ENCODE measurements at regions not wholly inside any gene's neighbourhood (a gene's known extent, or its start where the extent isn't known, plus 50 kb on each side); places are given as distances from the start of the nearest gene placed in this dataset.

DNA sequence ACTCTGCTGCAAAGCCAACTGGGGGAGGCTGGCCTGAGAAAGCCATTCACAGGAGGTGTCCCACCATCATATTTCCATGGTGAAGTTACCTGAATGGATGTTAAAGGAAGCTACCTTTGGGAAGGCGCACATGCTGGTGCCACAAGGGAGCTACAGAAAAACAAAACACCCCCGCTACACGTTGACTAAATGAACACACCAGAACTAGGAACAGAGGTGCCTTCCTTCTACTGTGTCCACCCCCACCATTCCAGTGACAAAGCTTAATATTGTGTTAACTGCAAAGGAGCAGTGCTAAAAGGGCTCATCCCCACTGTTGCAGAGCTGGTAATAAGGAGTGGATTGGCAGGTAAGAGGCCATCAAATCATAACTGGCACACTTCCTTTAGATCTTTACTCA lies 420.0 kb upstream of the PODXL start:
- TF ChIP-seq, protein P1, sequence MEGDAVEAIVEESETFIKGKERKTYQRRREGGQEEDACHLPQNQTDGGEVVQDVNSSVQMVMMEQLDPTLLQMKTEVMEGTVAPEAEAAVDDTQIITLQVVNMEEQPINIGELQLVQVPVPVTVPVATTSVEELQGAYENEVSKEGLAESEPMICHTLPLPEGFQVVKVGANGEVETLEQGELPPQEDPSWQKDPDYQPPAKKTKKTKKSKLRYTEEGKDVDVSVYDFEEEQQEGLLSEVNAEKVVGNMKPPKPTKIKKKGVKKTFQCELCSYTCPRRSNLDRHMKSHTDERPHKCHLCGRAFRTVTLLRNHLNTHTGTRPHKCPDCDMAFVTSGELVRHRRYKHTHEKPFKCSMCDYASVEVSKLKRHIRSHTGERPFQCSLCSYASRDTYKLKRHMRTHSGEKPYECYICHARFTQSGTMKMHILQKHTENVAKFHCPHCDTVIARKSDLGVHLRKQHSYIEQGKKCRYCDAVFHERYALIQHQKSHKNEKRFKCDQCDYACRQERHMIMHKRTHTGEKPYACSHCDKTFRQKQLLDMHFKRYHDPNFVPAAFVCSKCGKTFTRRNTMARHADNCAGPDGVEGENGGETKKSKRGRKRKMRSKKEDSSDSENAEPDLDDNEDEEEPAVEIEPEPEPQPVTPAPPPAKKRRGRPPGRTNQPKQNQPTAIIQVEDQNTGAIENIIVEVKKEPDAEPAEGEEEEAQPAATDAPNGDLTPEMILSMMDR (IDR thresholded peaks at IDR 0.05), result no peak
- TF ChIP-seq ETV6 (CRISPR knock-in tag; IDR thresholded peaks at IDR 0.05) (no peak), GABPB1 (CRISPR knock-in tag; IDR thresholded peaks at IDR 0.05) (no peak), ZNF263 (CRISPR knock-in tag; IDR thresholded peaks at IDR 0.05; ENCODE audit: low read depth) (no peak)
- TF ChIP-seq, protein P2, sequence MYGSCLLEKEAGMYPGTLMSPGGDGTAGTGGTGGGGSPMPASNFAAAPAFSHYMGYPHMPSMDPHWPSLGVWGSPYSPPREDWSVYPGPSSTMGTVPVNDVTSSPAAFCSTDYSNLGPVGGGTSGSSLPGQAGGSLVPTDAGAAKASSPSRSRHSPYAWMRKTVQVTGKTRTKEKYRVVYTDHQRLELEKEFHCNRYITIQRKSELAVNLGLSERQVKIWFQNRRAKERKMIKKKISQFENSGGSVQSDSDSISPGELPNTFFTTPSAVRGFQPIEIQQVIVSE (CRISPR knock-in tag; IDR thresholded peaks at IDR 0.05; ENCODE audit: borderline replicate concordance), result no peak
- TF ChIP-seq, protein P3, sequence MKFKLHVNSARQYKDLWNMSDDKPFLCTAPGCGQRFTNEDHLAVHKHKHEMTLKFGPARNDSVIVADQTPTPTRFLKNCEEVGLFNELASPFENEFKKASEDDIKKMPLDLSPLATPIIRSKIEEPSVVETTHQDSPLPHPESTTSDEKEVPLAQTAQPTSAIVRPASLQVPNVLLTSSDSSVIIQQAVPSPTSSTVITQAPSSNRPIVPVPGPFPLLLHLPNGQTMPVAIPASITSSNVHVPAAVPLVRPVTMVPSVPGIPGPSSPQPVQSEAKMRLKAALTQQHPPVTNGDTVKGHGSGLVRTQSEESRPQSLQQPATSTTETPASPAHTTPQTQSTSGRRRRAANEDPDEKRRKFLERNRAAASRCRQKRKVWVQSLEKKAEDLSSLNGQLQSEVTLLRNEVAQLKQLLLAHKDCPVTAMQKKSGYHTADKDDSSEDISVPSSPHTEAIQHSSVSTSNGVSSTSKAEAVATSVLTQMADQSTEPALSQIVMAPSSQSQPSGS (CRISPR knock-in tag; IDR thresholded peaks at IDR 0.05; ENCODE audit: borderline replicate concordance, low read depth), result no peak
